ENCODE measurements at regions not wholly inside any gene's neighbourhood (a gene's known extent, or its start where the extent isn't known, plus 50 kb on each side); places are given as distances from the start of the nearest gene placed in this dataset.

DNA sequence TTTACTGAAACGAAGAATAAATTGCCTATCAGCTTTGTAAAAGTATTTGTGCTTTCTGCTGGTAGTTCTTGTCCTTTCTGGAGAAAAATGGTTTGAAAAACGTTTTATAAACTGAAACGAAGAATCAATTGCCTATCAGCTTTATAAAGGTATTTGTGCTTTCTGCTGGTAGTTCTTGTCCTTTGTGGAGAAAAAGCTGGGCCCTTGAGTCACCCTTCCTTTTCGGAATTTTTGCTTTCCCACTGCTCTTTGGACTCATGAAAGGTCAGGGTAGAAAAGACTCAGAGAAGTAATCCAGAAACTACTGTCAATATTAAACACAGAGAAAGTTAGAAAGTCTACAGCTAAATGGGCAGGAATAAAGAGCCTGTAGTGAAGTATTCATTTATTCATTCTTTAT lies 72.8 kb downstream of the EOMES start:
- Histone ChIP-seq H3K14ac (ENCODE audit: low read length) (no peak overlapping the region), H3K18ac (ENCODE audit: low read length) (no peak overlapping the region), H3K4me1 (ENCODE audit: control insufficient read depth in 2 of 2, insufficient read depth in 1 of 2, low read depth in 1 of 2, low read length in 2 of 2) (no peaks in the 10 kb centered on the region), H4K8ac (ENCODE audit: low read depth, low read length) (no peak overlapping the region), H3K9me3 (replicated peaks in 1 of 2; ENCODE audit: control insufficient read depth in 2 of 2, insufficient read depth in 1 of 2, low read depth in 1 of 2, low read length in 2 of 2) (no peaks in the 10 kb centered on the region), H2BK12ac (ENCODE audit: low read length) (no peak overlapping the region), H3K36me3 (replicated peaks in 1 of 2; ENCODE audit: control insufficient read depth in 2 of 2, insufficient read depth in 2 of 2, low read length in 2 of 2) (no peaks in the 10 kb centered on the region), H3K23ac (ENCODE audit: low read depth, low read length, poor library complexity) (no peak overlapping the region), H2AFZ (ENCODE audit: low read length) (no peak overlapping the region), H3K79me1 (ENCODE audit: low read depth, low read length) (no peaks in the 10 kb centered on the region), H3K4me3 (ENCODE audit: low read length in 2 of 2) (no peak overlapping the region), H3K4me2 (ENCODE audit: insufficient read depth, low read length, poor library complexity, severe bottlenecking) (no peak overlapping the region), H4K91ac (ENCODE audit: low read depth, low read length, poor library complexity) (no peak overlapping the region), H2BK5ac (ENCODE audit: low read length) (no peak overlapping the region), H3K9ac (ENCODE audit: low read depth, low read length, poor library complexity) (no peak overlapping the region), H2BK120ac (ENCODE audit: low read depth, low read length) (no peak overlapping the region), H3K4ac (ENCODE audit: low read length) (no peak overlapping the region), H3K27ac (replicated peaks; ENCODE audit: low read length) (no peak overlapping the region), H2AK5ac (ENCODE audit: low read depth, low read length) (no peak overlapping the region), H3K27me3 (ENCODE audit: control insufficient read depth in 3 of 3, insufficient read depth in 3 of 3, low read depth in 1 of 3, low read length in 3 of 3) (no peaks in the 10 kb centered on the region), H2BK15ac (ENCODE audit: low read length) (no peak overlapping the region)
- WGBS, 2 donors (ENCODE audit: extremely low coverage in 2 of 2, insufficient read length in 2 of 2, insufficient replicate concordance in 1 of 2), result no CpG with 5 or more reads among the region's 4 CpGs
- no peak for DNase-seq (ENCODE audit: low spot score)

DNA sequence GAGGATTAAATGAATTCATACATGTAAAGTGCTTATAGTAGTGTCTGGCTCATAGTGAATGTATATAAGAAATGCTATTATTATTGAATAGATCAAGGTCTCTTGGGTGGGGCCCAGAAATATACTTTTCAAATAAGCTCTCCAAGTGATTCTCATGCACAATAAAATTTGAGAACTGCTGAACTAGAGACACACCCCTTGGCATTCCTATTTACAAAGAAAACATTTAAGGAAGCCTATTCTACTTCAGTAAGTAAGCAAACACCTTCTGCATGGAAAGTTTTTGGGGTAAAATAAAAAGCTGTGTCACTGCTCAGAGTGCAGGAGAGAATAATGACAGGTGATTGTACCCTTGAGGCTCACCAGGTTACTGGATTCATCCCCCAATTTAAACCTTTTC lies 75.2 kb downstream of the EOMES start:
- no peak overlapping the region for H2AFZ ChIP-seq (ENCODE audit: low read length)

DNA sequence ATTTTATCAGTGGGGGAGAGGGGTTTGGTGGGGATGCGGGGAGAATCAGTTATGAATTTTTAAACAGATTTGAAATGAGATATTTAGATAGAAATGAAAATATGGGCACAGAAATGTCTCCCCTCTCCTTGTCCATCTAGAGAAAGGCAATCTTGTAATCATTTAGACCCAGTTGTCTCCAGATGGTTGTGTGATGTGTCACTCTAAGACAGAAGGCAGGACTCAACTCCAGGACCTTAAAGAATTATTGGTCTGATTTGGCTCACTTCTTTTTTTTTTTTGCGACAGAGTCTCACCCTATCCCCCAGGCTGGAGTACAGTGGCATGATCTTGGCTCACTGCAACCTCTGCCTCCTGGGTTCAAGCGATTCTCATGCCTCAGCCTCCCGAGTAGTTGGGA lies 77.2 kb downstream of the EOMES start:
- Histone ChIP-seq H3K23ac (ENCODE audit: low read depth, low read length, poor library complexity) (no peak overlapping the region), H2BK120ac (ENCODE audit: low read depth, low read length) (no peak overlapping the region), H3K79me1 (ENCODE audit: low read depth, low read length) (no peaks in the 10 kb centered on the region), H4K91ac (ENCODE audit: low read depth, low read length, poor library complexity) (no peak overlapping the region), H3K4ac (ENCODE audit: low read length) (no peak overlapping the region), H3K4me1 (ENCODE audit: control insufficient read depth in 2 of 2, insufficient read depth in 1 of 2, low read depth in 1 of 2, low read length in 2 of 2) (no peaks in the 10 kb centered on the region), H3K4me3 (ENCODE audit: low read length in 2 of 2) (no peak overlapping the region), H4K8ac (ENCODE audit: low read depth, low read length) (no peak overlapping the region), H3K27me3 (ENCODE audit: control insufficient read depth in 3 of 3, insufficient read depth in 3 of 3, low read depth in 1 of 3, low read length in 3 of 3) (no peaks in the 10 kb centered on the region), H3K18ac (ENCODE audit: low read length) (no peak overlapping the region), H2BK12ac (ENCODE audit: low read length) (no peak overlapping the region), H2BK5ac (ENCODE audit: low read length) (no peak overlapping the region), H3K9ac (ENCODE audit: low read depth, low read length, poor library complexity) (no peak overlapping the region), H3K4me2 (ENCODE audit: insufficient read depth, low read length, poor library complexity, severe bottlenecking) (no peak overlapping the region), H2AFZ (ENCODE audit: low read length) (no peak overlapping the region), H3K36me3 (replicated peaks in 1 of 2; ENCODE audit: control insufficient read depth in 2 of 2, insufficient read depth in 2 of 2, low read length in 2 of 2) (no peaks in the 10 kb centered on the region), H3K14ac (ENCODE audit: low read length) (no peak overlapping the region), H2AK5ac (ENCODE audit: low read depth, low read length) (no peak overlapping the region), H2BK15ac (ENCODE audit: low read length) (no peak overlapping the region), H3K27ac (replicated peaks; ENCODE audit: low read length) (no peak overlapping the region), H3K9me3 (replicated peaks in 1 of 2; ENCODE audit: control insufficient read depth in 2 of 2, insufficient read depth in 1 of 2, low read depth in 1 of 2, low read length in 2 of 2) (no peaks in the 10 kb centered on the region)
- no peak for DNase-seq (ENCODE audit: low spot score)
- no CpG with 5 or more reads among the region's 4 CpGs for WGBS, 2 donors (ENCODE audit: extremely low coverage in 2 of 2, insufficient read length in 2 of 2, insufficient replicate concordance in 1 of 2)

More for the DNA sequence above, 75.2 kb downstream of the EOMES start:
- Histone ChIP-seq H3K27me3 (ENCODE audit: control insufficient read depth in 3 of 3, insufficient read depth in 3 of 3, low read depth in 1 of 3, low read length in 3 of 3) (no peaks in the 10 kb centered on the region), H2BK15ac (ENCODE audit: low read length) (no peak overlapping the region), H2BK5ac (ENCODE audit: low read length) (no peak overlapping the region), H3K4me1 (ENCODE audit: control insufficient read depth in 2 of 2, insufficient read depth in 1 of 2, low read depth in 1 of 2, low read length in 2 of 2) (no peaks in the 10 kb centered on the region), H3K36me3 (replicated peaks in 1 of 2; ENCODE audit: control insufficient read depth in 2 of 2, insufficient read depth in 2 of 2, low read length in 2 of 2) (no peaks in the 10 kb centered on the region), H3K9ac (ENCODE audit: low read depth, low read length, poor library complexity) (no peak overlapping the region), H3K4me3 (ENCODE audit: low read length in 2 of 2) (no peak overlapping the region), H3K4ac (ENCODE audit: low read length) (no peak overlapping the region), H4K8ac (ENCODE audit: low read depth, low read length) (no peak overlapping the region), H3K79me1 (ENCODE audit: low read depth, low read length) (no peaks in the 10 kb centered on the region), H3K18ac (ENCODE audit: low read length) (no peak overlapping the region), H3K4me2 (ENCODE audit: insufficient read depth, low read length, poor library complexity, severe bottlenecking) (no peak overlapping the region), H2AK5ac (ENCODE audit: low read depth, low read length) (no peak overlapping the region), H3K23ac (ENCODE audit: low read depth, low read length, poor library complexity) (no peak overlapping the region), H3K14ac (ENCODE audit: low read length) (no peak overlapping the region), H2BK120ac (ENCODE audit: low read depth, low read length) (no peak overlapping the region), H2BK12ac (ENCODE audit: low read length) (no peak overlapping the region), H3K9me3 (replicated peaks in 1 of 2; ENCODE audit: control insufficient read depth in 2 of 2, insufficient read depth in 1 of 2, low read depth in 1 of 2, low read length in 2 of 2) (no peaks in the 10 kb centered on the region), H4K91ac (ENCODE audit: low read depth, low read length, poor library complexity) (no peak overlapping the region), H3K27ac (replicated peaks; ENCODE audit: low read length) (no peak overlapping the region)
- DNase-seq (ENCODE audit: low spot score), result no peak

DNA sequence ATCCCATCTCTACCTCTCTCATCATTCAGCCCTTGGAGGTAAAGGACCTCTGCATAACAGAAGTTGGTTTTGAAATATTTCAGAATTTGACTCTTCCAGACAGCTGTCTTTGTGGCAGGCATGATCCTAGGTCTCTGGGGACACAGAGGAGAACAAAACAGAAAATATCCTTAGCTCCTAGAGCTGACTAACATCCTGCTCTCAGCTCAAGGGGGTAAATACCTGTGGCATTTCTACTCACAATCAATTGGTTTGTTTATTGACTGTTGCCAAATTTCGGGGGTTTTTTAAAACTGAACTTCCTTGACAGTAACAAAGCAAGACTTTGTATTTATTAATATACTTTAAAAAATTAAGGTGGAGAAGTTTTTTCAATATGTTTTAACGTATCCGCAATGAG lies 78.8 kb downstream of the EOMES start:
- Histone ChIP-seq H3K4ac (ENCODE audit: low read length) (no peak overlapping the region), H3K9ac (ENCODE audit: low read depth, low read length, poor library complexity) (no peak overlapping the region), H3K4me1 (ENCODE audit: control insufficient read depth in 2 of 2, insufficient read depth in 1 of 2, low read depth in 1 of 2, low read length in 2 of 2) (no peaks in the 10 kb centered on the region), H3K27me3 (ENCODE audit: control insufficient read depth in 3 of 3, insufficient read depth in 3 of 3, low read depth in 1 of 3, low read length in 3 of 3) (no peaks in the 10 kb centered on the region), H3K36me3 (replicated peaks in 1 of 2; ENCODE audit: control insufficient read depth in 2 of 2, insufficient read depth in 2 of 2, low read length in 2 of 2) (no peaks in the 10 kb centered on the region), H3K9me3 (replicated peaks in 1 of 2; ENCODE audit: control insufficient read depth in 2 of 2, insufficient read depth in 1 of 2, low read depth in 1 of 2, low read length in 2 of 2) (no peaks in the 10 kb centered on the region), H2BK120ac (ENCODE audit: low read depth, low read length) (no peak overlapping the region), H3K4me3 (ENCODE audit: low read length in 2 of 2) (no peak overlapping the region), H2BK15ac (ENCODE audit: low read length) (no peak overlapping the region), H3K14ac (ENCODE audit: low read length) (no peak overlapping the region), H3K27ac (replicated peaks; ENCODE audit: low read length) (no peak overlapping the region), H3K18ac (ENCODE audit: low read length) (no peak overlapping the region), H3K23ac (ENCODE audit: low read depth, low read length, poor library complexity) (no peak overlapping the region), H4K8ac (ENCODE audit: low read depth, low read length) (no peak overlapping the region), H2AK5ac (ENCODE audit: low read depth, low read length) (no peak overlapping the region), H2BK5ac (ENCODE audit: low read length) (no peak overlapping the region), H3K4me2 (ENCODE audit: insufficient read depth, low read length, poor library complexity, severe bottlenecking) (no peak overlapping the region), H2BK12ac (ENCODE audit: low read length) (no peak overlapping the region), H4K91ac (ENCODE audit: low read depth, low read length, poor library complexity) (no peak overlapping the region), H2AFZ (ENCODE audit: low read length) (no peak overlapping the region), H3K79me1 (ENCODE audit: low read depth, low read length) (no peaks in the 10 kb centered on the region)
- WGBS, 2 donors (ENCODE audit: extremely low coverage in 2 of 2, insufficient read length in 2 of 2, insufficient replicate concordance in 1 of 2), result no CpG with 5 or more reads among the region's 3 CpGs
- no peak for DNase-seq (ENCODE audit: low spot score)

Measured in neuronal stem cell (in vitro differentiated cells).